ENCODE measurements at regions not wholly inside any gene's neighbourhood (a gene's known extent, or its start where the extent isn't known, plus 50 kb on each side); places are given as distances from the start of the nearest gene placed in this dataset.

GRCh38 chr2:13003500-13003899 lies 286.8 kb downstream of the TRIB2 start:
- in situ Hi-C loops (cut with HindIII; ENCODE audit: low sequenced_read_pairs) = loop anchor here (25.0 kb wide), 1 partner anchor 1141 kb away; no protein-coding TSS in a partner anchor

DNA sequence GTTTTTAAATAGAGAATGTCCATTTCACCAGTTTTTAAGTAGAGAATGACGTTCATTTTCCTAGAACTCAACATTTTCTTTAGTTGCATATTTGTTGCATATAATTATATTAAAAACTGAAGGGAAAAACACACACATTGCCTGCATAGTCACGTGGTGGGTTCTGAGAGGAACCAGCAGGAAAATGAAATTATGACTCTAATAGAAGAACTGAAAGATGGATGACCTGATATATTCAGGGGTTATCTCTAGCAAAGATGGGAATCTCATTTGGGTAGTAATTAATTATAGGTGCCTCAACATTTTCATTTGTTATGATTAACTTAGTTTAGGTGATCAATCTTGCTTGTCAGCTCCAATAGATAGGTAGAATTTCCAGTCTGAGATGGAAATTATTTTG lies 288.3 kb downstream of the TRIB2 start:
- in situ Hi-C loops (cut with HindIII; ENCODE audit: low sequenced_read_pairs) = loop anchor here (25.0 kb wide), 1 partner anchor 1143 kb away; no protein-coding TSS in a partner anchor

DNA sequence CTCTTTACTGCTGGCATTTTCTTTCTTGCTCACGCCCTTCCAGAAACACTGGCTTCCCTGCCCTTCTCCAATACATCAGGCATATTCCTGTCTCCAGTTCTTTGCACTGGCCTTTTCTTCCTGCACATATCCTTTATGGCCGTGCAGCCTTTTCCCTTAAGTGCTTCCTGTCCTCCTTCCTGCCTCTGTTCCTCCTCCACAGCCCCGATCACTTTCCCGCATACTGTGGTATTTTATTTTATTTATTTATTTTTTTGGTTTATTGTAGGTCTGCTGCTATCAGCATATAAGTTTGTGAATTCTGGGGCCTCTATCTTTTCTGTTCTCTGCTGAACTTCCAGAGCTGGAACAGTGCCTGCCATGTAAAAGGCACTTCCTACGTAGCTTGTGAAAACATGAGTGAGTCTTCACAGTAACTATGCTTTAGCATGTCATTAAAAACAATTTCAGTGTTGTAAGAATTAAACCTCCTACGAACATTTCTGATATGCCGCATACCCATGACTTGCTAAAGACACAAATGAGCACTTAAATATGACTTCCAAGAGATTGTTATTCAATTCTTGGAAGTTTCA lies 289.1 kb downstream of the TRIB2 start:
- in situ Hi-C loops (cut with HindIII; ENCODE audit: low sequenced_read_pairs) = loop anchor here (25.0 kb wide), 1 partner anchor 1144 kb away; no protein-coding TSS in a partner anchor

DNA sequence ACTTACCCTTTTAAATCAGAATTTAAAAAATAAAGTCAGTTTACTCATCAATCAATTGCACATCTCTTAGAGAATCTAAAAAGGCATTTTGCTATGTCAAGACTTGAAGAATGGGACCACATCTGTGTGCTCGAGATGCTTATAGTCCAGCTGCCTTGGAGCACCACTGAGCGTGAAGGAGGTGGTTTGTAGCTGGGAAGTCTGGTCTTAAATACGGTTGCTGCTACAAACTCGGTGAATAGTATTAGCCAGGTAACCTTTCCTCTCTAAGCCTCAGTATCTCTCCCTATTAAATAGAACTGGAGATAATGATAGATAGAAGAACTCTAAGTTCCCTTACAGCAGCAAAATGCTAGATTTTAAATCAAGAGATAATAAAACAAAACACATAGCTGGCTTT lies 289.7 kb downstream of the TRIB2 start:
- in situ Hi-C loops (cut with HindIII; ENCODE audit: low sequenced_read_pairs) = loop anchor here (25.0 kb wide), 1 partner anchor 1144 kb away; no protein-coding TSS in a partner anchor

- in situ Hi-C loops (cut with HindIII; ENCODE audit: low sequenced_read_pairs) = loop anchor here (25.0 kb wide), 1 partner anchor 1145 kb away; no protein-coding TSS in a partner anchor
These were observed 290.3 kb downstream of the TRIB2 start for GRCh38 chr2:13006829-13007717.

DNA sequence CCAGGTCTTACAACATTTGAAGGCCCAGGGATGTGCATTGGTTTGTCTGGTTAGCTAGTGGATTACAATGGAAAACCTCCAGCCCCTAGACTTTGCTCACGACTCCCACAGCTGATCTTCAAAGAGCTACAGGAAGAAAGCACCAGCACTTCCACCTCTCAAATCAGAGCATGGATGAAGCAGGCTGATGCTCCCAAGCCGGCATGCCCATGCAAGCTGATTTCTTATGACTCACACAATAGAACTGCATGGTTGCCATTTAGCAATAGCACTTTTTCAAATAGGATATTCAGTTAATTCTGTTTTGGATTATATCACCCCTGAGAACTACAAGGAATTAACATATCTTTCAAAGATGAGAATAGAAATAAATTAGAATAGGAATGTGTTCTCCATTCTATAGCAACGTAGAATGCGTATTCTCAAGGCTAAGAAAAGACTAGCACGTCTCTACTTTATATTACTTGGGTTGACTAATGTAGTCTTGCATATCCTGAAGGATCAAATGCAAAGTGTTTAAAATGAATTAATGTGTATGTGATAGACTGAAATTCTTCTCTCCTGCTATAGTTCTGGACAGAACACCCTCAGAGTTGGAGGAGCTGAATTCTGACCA lies 292.4 kb downstream of the TRIB2 start:
- in situ Hi-C loops (cut with HindIII; ENCODE audit: low sequenced_read_pairs) = loop anchor here (25.0 kb wide), 1 partner anchor 1147 kb away; no protein-coding TSS in a partner anchor

GRCh38 chr2:13010283-13010682 lies 293.5 kb downstream of the TRIB2 start:
- in situ Hi-C loops (cut with HindIII; ENCODE audit: low sequenced_read_pairs) = loop anchor here (5.0 to 25.0 kb wide), 2 partner anchors 598 to 1148 kb away; no protein-coding TSS in a partner anchor

GRCh38 chr2:13014783-13015182 lies 298.0 kb downstream of the TRIB2 start:
- in situ Hi-C loops (cut with HindIII; ENCODE audit: low sequenced_read_pairs) = loop anchor here (5.0 to 25.0 kb wide), 2 partner anchors 602 to 1152 kb away; no protein-coding TSS in a partner anchor

DNA sequence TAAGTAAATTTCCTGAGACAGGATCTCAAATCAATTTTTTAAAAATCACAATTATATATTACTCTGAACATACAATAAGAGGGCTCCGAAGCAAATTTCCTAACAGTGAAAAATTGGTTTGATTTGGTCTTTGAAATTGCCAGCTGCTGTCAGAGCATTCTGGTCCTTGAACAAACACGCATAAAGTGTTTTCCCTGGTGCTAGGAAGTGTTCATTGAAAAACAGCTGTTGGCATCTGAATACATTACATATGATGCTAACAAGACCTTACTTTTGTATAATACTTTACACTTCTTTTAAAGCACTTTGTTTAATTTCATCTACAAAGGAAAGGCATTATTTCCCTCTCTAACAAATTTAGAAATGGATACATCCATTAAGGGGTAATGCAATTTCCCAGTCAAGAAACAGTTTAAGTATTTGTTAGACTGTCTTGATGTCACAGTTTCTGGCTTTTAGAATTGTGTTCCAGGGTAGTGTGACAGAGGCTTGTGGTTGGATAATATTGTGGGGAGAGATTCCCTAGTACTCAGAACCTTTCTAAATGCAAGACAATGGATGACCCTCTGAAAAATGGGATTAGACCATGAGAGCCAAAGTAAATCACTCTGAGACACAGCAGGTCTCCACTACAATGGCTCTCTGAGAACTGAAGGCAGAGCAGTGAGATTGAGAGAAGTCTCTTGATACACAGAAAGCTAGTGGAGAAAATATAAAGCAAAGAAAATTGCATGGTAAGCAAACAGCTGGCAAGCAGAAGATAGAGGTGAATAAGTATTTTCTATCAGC lies 299.0 kb downstream of the TRIB2 start:
- in situ Hi-C loops (cut with HindIII; ENCODE audit: low sequenced_read_pairs) = loop anchor here (25.0 kb wide), 1 partner anchor 1153 kb away; no protein-coding TSS in a partner anchor

GRCh38 chr2:13018490-13018889 lies 301.8 kb downstream of the TRIB2 start:
- in situ Hi-C loops (cut with HindIII; ENCODE audit: low sequenced_read_pairs) = loop anchor here (25.0 kb wide), 1 partner anchor 1156 kb away; no protein-coding TSS in a partner anchor

GRCh38 chr2:13019781-13020180 lies 303.0 kb downstream of the TRIB2 start:
- in situ Hi-C loops (cut with HindIII; ENCODE audit: low sequenced_read_pairs) = loop anchor here (25.0 kb wide), 1 partner anchor 1157 kb away; no protein-coding TSS in a partner anchor

DNA sequence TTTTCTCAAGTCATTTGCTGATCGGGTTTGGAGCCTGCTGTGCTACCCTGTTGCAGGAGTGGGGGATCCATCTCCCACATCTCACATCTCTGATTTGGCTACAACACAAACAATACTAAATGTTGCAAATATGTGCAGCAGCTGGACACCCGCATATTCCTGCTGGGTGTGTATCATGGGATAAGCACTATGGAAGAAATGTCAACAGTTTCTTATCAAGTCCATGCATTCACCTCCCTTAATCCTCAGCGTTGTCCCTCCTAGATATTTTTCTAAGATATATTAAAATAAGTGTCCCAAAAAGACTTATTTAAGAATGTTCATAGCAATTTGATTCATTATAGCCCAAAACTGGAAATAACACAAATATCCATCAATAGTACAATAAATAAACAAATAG lies 303.7 kb downstream of the TRIB2 start:
- in situ Hi-C loops (cut with HindIII; ENCODE audit: low sequenced_read_pairs) = loop anchor here (25.0 kb wide), 1 partner anchor 1158 kb away; no protein-coding TSS in a partner anchor

DNA sequence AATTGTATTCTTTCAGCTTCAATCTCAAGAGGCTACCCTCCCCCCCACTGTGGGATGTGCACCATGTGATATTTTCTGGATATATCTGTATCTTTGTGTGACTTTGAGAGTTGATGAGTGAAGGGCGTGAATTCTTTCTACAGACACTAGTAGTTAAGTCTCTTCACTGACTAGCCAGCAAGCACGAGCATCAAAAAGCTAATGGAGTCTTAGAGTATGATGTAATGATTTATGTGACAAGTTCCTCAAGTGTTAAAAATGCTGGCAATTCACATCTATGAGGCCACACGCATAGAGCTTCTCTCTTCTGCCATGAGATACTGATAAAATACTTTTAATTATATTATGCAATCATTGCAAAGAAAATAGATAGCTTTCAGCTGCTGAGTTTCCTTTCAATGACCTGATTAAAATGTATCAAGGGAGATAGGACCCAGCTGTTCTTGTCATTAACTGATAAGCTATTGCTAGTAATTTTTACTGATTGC lies 304.8 kb downstream of the TRIB2 start:
- in situ Hi-C loops (cut with HindIII; ENCODE audit: low sequenced_read_pairs) = loop anchor here (25.0 kb wide), 1 partner anchor 1159 kb away; no protein-coding TSS in a partner anchor

DNA sequence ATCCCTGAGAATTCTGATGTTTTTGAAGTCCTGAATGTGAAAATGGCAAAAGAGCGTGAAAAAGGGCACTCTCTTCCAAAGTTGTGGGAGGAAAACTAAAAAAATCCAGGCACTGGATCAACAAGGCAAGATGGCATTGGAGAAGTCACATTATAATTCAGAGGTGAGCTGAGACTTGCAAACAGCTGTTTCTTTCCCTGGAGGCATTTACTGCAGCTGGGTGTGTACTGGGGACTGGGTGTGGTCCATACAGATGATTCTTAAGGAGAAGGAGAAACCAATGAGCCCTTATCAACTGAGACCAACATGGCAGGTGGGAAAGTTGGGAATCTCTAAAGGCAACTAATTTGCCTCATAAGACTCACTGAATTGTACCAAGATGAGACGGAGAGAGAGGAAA lies 313.9 kb downstream of the TRIB2 start:
- in situ Hi-C loops (cut with HindIII; ENCODE audit: low sequenced_read_pairs) = no loop called here

- in situ Hi-C loops (cut with HindIII; ENCODE audit: low sequenced_read_pairs) = no loop called here
These were observed 318.1 kb downstream of the TRIB2 start for GRCh38 chr2:13034861-13035260.

DNA sequence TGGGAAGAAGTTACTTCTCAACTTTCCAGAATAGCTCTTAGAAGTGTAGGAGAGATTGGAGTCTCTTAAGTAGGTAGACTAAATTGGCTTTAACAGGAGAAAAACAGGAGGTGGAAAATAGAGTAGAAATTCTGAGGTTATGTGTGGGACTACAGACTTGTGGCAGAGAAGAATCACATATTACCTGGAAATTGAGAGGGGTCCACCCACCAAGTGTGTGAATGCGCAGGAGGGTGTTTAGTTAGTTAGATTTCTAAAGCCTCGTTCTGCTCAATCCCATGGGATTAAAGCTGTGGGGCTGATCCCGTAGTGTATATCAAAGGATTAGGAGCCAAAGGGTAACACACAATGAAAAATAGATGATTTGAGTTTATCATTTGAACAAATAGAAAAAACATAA lies 319.1 kb downstream of the TRIB2 start:
- in situ Hi-C loops (cut with HindIII; ENCODE audit: low sequenced_read_pairs) = no loop called here

DNA sequence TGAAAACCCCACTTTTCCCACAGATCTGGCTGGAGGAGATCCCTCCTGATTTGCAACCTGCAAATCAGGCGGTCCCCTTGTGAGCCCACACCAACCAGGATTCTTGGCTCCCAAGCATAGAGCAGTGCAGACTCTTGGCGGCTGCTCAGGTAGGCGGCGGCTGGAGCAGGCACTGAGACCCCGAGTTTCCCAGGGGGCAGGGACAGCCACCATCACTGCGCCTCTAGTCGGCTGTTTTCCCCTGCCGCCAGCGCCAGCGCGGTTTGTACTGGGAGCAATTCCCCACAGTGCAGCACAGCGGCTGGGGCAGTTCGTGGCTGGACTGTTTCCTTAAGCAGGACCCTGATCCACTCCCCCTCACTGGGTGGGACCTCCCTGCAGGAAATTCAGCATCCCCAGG lies 323.3 kb downstream of the TRIB2 start:
- in situ Hi-C loops (cut with HindIII; ENCODE audit: low sequenced_read_pairs) = no loop called here

DNA sequence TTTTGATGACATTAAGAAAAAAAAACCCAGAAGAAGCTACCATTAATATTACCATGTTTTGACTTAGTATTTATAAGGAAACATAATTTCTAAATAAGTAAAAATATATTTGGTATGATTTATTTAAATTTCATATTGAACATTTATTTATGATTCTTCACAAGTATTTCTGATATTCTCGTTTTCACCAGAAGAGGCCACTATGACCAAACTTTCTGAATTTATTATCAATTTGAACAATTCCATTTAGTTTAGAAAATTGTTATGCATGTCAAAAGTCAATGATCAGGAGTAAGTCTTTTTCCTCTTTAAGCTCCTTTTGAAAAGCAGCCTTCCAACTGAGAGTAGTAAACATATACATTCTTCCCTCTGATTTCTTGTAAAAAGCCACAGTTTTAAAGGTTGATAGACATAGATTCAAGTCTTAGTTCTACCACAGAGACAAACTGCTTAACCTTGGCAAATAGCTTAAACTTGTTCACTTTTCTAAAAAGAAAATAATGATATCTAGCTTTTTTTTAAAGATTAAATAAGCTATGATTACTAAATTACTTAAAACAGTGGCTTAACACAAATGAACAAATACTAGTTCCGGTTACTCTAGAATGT lies 329.9 kb downstream of the TRIB2 start:
- in situ Hi-C loops (cut with HindIII; ENCODE audit: low sequenced_read_pairs) = no loop called here

- in situ Hi-C loops (cut with HindIII; ENCODE audit: low sequenced_read_pairs) = no loop called here
These were observed 334.0 kb downstream of the TRIB2 start for GRCh38 chr2:13050764-13051163.

GRCh38 chr2:13052547-13052946 lies 335.8 kb downstream of the TRIB2 start:
- in situ Hi-C loops (cut with HindIII; ENCODE audit: low sequenced_read_pairs) = no loop called here
